ENCODE measurements at regions not wholly inside any gene's neighbourhood (a gene's known extent, or its start where the extent isn't known, plus 50 kb on each side); places are given as distances from the start of the nearest gene placed in this dataset.

DNA sequence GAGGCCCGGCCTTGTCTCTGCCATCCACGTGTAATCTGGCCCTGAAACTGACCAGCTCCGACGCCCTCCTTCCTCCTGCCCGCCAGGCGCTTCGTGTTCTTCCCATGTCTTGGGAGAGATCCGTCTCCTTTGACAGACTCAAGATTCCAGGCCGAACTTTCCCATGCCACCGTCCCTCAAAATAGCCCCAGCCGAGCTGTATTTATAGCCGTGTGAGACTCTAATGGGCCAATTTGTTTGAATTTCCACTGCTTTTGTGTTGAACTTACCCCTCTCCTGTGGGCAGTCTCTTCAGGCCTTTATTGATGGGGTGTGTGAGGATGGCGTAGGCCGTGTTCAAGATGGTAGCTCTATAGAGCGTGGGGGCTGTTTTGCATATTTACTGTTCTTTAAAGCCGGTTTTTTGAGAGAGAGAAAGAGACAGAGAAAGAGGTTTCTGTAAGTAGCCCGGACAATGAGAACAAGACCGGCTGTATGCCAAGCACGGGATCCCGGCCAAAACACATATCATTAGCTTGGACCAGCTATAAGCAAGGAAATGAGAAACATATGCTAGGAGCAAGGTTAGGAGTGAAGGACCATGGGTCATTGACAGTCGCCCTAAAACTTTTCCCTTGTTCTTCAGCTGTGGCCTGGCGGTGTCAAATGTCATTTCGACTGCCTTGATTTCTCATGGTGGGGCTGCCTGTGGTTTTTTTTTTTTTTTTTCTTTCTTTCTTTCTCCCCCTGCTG, 124.5 kb upstream of the ZFHX3 start:
- no peak overlapping the region for H3K4me3 ChIP-seq (ENCODE audit: low read depth, low read length)

DNA sequence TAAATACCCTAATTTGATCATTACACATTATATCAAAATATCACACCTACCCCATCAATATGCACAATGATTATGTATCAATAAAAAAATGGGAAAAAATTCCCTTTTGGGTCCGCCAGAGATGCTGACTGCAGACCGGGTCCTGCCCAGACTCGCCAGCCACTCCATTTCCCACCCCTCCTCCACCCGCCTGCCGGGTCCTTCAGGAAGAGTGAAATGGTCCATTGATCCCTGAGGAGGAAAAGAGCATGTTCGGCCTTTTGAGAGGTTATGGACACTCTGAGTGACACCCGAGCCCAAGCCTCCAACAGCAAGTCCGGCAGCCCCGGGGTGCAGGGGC, 123.9 kb upstream of the ZFHX3 start:
- H3K27me3 ChIP-seq (ENCODE audit: control insufficient read depth, insufficient read depth, low read length): no peaks in the 10 kb centered on the region
- no peak overlapping the region for H3K4me2 ChIP-seq (ENCODE audit: low read length)
- H3K36me3 ChIP-seq (ENCODE audit: control insufficient read depth, insufficient read depth, low read length): no peaks in the 10 kb centered on the region
- H3K79me2 ChIP-seq: no peaks in the 10 kb centered on the region
- no peak overlapping the region for H3K27ac ChIP-seq
- no peak overlapping the region for H3K9ac ChIP-seq
- TF ChIP-seq, protein P1, sequence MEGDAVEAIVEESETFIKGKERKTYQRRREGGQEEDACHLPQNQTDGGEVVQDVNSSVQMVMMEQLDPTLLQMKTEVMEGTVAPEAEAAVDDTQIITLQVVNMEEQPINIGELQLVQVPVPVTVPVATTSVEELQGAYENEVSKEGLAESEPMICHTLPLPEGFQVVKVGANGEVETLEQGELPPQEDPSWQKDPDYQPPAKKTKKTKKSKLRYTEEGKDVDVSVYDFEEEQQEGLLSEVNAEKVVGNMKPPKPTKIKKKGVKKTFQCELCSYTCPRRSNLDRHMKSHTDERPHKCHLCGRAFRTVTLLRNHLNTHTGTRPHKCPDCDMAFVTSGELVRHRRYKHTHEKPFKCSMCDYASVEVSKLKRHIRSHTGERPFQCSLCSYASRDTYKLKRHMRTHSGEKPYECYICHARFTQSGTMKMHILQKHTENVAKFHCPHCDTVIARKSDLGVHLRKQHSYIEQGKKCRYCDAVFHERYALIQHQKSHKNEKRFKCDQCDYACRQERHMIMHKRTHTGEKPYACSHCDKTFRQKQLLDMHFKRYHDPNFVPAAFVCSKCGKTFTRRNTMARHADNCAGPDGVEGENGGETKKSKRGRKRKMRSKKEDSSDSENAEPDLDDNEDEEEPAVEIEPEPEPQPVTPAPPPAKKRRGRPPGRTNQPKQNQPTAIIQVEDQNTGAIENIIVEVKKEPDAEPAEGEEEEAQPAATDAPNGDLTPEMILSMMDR (IDR thresholded peaks at IDR 0.05): no peak
- no peaks in the 10 kb centered on the region for H3K9me3 ChIP-seq (ENCODE audit: control insufficient read depth, low read length)
- H2AFZ ChIP-seq: no peak overlapping the region
- H3K4me3 ChIP-seq (ENCODE audit: low read depth, low read length): no peak overlapping the region
- peaks cover 5% of the 10 kb centered on the region for H3K4me1 ChIP-seq

More for the DNA sequence above, 124.5 kb upstream of the ZFHX3 start:
- H3K27ac ChIP-seq: peak overlapping the region; percentile 52
- H3K9me3 ChIP-seq (ENCODE audit: control insufficient read depth, low read length): no peaks in the 10 kb centered on the region
- TF ChIP-seq, protein P1 (IDR thresholded peaks at IDR 0.05): peak; percentile 33
- H3K27me3 ChIP-seq (ENCODE audit: control insufficient read depth, insufficient read depth, low read length): no peaks in the 10 kb centered on the region
- H2AFZ ChIP-seq: no peak overlapping the region
- no peaks in the 10 kb centered on the region for H3K4me1 ChIP-seq
- H3K9ac ChIP-seq: no peak overlapping the region
- no peaks in the 10 kb centered on the region for H3K36me3 ChIP-seq (ENCODE audit: control insufficient read depth, insufficient read depth, low read length)
- no peak overlapping the region for H3K4me2 ChIP-seq (ENCODE audit: low read length)
- no peaks in the 10 kb centered on the region for H3K79me2 ChIP-seq

DNA sequence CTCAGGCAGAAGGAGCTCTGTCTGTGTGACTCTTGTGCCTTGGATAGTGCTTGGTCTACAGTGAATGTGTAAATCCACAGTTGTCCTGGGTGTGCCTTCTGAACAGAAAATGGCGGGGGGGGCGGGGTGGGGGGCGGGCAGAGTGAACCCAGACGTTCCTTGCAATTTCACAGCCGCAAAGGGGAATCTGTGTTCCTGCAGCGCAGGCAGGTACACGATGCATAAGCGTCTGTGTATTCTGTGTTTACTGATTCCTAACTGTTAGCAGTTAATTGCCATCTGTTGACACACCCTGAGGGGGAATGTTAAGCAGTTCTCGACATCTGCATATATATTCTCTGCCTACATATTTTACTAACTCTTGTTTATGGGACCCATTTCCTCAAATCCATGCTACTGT, 123.5 kb upstream of the ZFHX3 start:
- H3K4me2 ChIP-seq (ENCODE audit: low read length): no peak overlapping the region
- TF ChIP-seq, protein P1 (IDR thresholded peaks at IDR 0.05): no peak
- H3K79me2 ChIP-seq: no peaks in the 10 kb centered on the region
- H3K4me3 ChIP-seq (ENCODE audit: low read depth, low read length): no peak overlapping the region
- peaks cover 10% of the 10 kb centered on the region for H3K4me1 ChIP-seq
- H2AFZ ChIP-seq: no peak overlapping the region
- H3K36me3 ChIP-seq (ENCODE audit: control insufficient read depth, insufficient read depth, low read length): no peaks in the 10 kb centered on the region
- H3K9me3 ChIP-seq (ENCODE audit: control insufficient read depth, low read length): no peaks in the 10 kb centered on the region
- no peaks in the 10 kb centered on the region for H3K27me3 ChIP-seq (ENCODE audit: control insufficient read depth, insufficient read depth, low read length)
- no peak overlapping the region for H3K9ac ChIP-seq
- no peak overlapping the region for H3K27ac ChIP-seq

DNA sequence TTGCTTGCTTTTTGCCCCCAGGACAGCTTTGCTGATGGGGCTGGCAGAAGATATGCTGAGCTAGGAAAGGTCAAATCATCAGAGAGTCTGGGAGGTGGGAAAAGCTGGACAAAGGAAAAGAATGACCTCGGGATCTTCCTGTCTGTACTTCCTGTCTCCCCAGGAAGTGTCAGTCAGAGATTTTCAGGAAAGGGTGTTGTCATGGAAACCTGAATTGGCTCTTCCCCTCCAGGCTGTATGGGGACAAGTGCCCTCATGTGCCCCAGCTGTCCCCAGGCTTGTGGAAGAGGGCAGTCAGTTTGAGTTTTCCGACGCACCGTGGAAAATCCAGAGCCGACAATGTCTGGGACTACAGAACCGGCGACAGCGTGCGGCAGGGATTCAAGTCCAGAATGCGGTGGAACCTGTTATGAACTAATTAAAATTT, 122.7 kb upstream of the ZFHX3 start:
- H3K79me2 ChIP-seq: no peaks in the 10 kb centered on the region
- no peak overlapping the region for H3K9ac ChIP-seq
- no peak overlapping the region for H3K4me3 ChIP-seq (ENCODE audit: low read depth, low read length)
- no peak overlapping the region for H3K4me2 ChIP-seq (ENCODE audit: low read length)
- TF ChIP-seq, protein P1 (IDR thresholded peaks at IDR 0.05): no peak
- H3K9me3 ChIP-seq (ENCODE audit: control insufficient read depth, low read length): no peaks in the 10 kb centered on the region
- no peaks in the 10 kb centered on the region for H3K27me3 ChIP-seq (ENCODE audit: control insufficient read depth, insufficient read depth, low read length)
- H3K27ac ChIP-seq: no peak overlapping the region
- peaks cover 10% of the 10 kb centered on the region for H3K4me1 ChIP-seq
- no peaks in the 10 kb centered on the region for H3K36me3 ChIP-seq (ENCODE audit: control insufficient read depth, insufficient read depth, low read length)
- peak overlapping the region; percentile 14 for H2AFZ ChIP-seq

DNA sequence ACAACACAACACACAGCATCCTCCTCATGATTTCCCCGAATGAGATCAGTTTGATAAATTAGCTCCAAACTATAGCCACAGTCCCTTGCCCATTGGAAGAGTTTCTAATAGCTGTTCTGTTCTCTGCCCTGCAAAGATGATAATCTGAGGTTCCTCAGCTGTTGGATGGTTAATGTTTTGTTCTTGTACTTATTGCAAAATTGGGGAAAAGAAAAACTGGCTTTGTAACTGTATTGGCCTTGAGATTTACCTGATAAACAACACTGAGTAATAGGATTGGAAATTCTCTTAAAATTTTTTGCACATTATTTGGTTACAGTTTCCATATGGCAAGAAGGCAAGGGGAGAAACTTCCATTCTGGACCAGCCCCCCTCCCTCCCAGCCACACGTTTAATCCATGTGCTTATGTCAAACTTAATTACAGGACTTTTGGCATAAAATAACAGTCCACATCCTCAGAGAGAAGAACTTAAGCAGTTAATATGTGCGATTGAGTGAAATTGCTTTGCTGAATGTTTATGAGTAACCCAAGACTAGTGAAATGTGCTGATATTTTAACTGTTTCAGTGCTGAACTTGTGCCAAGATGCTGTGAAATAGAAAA, 119.1 kb upstream of the ZFHX3 start:
- no peak overlapping the region for H3K4me2 ChIP-seq (ENCODE audit: low read length)
- H3K36me3 ChIP-seq (ENCODE audit: control insufficient read depth, insufficient read depth, low read length): no peaks in the 10 kb centered on the region
- TF ChIP-seq, protein P1 (IDR thresholded peaks at IDR 0.05): no peak
- H3K9ac ChIP-seq: no peak overlapping the region
- H2AFZ ChIP-seq: peak overlapping the region; percentile 66
- H3K79me2 ChIP-seq: no peaks in the 10 kb centered on the region
- H3K27me3 ChIP-seq (ENCODE audit: control insufficient read depth, insufficient read depth, low read length): no peaks in the 10 kb centered on the region
- no peak overlapping the region for H3K4me3 ChIP-seq (ENCODE audit: low read depth, low read length)
- H3K9me3 ChIP-seq (ENCODE audit: control insufficient read depth, low read length): no peaks in the 10 kb centered on the region
- peaks cover 10% of the 10 kb centered on the region for H3K4me1 ChIP-seq
- no peak overlapping the region for H3K27ac ChIP-seq
